HCT116 (cell line): ENCODE measurements at regions not wholly inside any gene's neighbourhood (a gene's known extent, or its start where the extent isn't known, plus 50 kb on each side); places are given as distances from the start of the nearest gene placed in this dataset.
"Not testable (repeated sequence)": the region's sequence is repeated elsewhere in the genome, so short reads cannot be mapped to it uniquely, and the experiment has no call there.

Source experiments
- ATAC-seq: fragments of 200-7000 bp; cut with Tn5 transposase; 2 replicates; pipeline ENCODE4 v1.9.1; 2020; ENCODE audit warnings: mild to moderate bottlenecking, moderate library complexity
- BruUV-seq: library from RNA; stranded (reverse); fragments of 400-500 nt; replicated peaks from 2 replicates; lab custom pipeline; 2021; lab: Mats Ljungman, UMichigan
- CTCF ChIA-PET: fragments of 300-600 bp; sonication (Branson Sonifier 250); formaldehyde crosslinking; loops from one replicate; lab custom pipeline; 2021; ENCODE audit warnings: antibody characterized with exemption; lab: Charles Lee
- POLR2A ChIA-PET: fragments of 300-600, 350-600 bp; sonication (Branson Sonifier 250); formaldehyde crosslinking; loops from one replicate; lab custom pipeline; 2021; ENCODE audit warnings: antibody characterized with exemption; lab: Charles Lee
- RAD21 ChIA-PET, 2 experiments: fragments of 300-600 bp; sonication (Branson Sonifier 250); formaldehyde crosslinking; loops; one replicate each; lab custom pipeline; 2023; ENCODE audit warnings: low total read pairs in 2 of 2; ENCODE audit not compliant: uncharacterized antibody in 2 of 2, unreplicated experiment in 2 of 2, low non-redundant PET in 1 of 2; lab: Charles Lee
- DNase-seq: peaks from one replicate; pipeline ENCODE4 v3.0.0-alpha.2; 2010; ENCODE audit warnings: low read depth, low spot score
- H2AFZ ChIP-seq: fragments of 200-600 bp; shearing (Covaris generic), sonication (generic); 2 replicates; pipeline ENCODE4 v1.6.1; 2017; ENCODE audit warnings: low read depth, mixed run types, mixed read lengths, antibody characterized with exemption, low read length; ENCODE audit not compliant: poor library complexity, severe bottlenecking
- H3K27ac ChIP-seq: 2 replicates; pipeline ENCODE4 v1.5.1; 2012; ENCODE audit warnings: low read depth, low read length
- H3K27me3 ChIP-seq: fragments of 200-600 bp; sonication (generic); 2 replicates; pipeline ENCODE4 v1.6.1; 2016; ENCODE audit warnings: mixed run types, low read length, mixed read lengths; ENCODE audit not compliant: insufficient read depth
- H3K36me3 ChIP-seq, 2 experiments: fragments of 200-500 bp in 1 of 2; fragments of 200-600 bp in 1 of 2; sonication (Bioruptor generic) in 1 of 2; sonication (generic) in 1 of 2; 2 replicates each; pipeline versions ENCODE4 v1.5.1 to v1.6.1; 2014 to 2016; ENCODE audit warnings: low read length in 2 of 2, inconsistent platforms in 1 of 2, mixed read lengths in 1 of 2, mixed run types in 1 of 2; ENCODE audit not compliant: insufficient read depth in 2 of 2, control insufficient read depth in 1 of 2
- H3K4me1 ChIP-seq, 2 experiments: fragments of 200-600 bp in 1 of 2; sonication (generic) in 1 of 2; 2 replicates each; pipeline versions ENCODE4 v1.5.1 to v1.6.1; 2012 to 2017; ENCODE audit warnings: low read length in 2 of 2, inconsistent platforms in 1 of 2, mild to moderate bottlenecking in 1 of 2, mixed read lengths in 1 of 2, mixed run types in 1 of 2, moderate library complexity in 1 of 2; ENCODE audit not compliant: insufficient read depth in 2 of 2, control insufficient read depth in 1 of 2
- H3K4me2 ChIP-seq: fragments of 200-600 bp; sonication (generic); 2 replicates; pipeline ENCODE4 v1.6.1; 2017; ENCODE audit warnings: mixed run types, low read length, mixed read lengths
- H3K4me3 ChIP-seq, 2 experiments: fragments of 200-600 bp in 1 of 2; sonication (generic) in 1 of 2; replicated peaks in 1 of 2; 2 replicates each; pipeline ENCODE4 v1.5.1; 2011 to 2016; ENCODE audit warnings: low read length in 2 of 2, control low read depth in 1 of 2, low read depth in 1 of 2, mild to moderate bottlenecking in 1 of 2, mixed read lengths in 1 of 2, mixed run types in 1 of 2
- H3K79me2 ChIP-seq: fragments of 200-600 bp; sonication (generic); 2 replicates; pipeline ENCODE4 v1.6.1; 2017; ENCODE audit warnings: mild to moderate bottlenecking, mixed run types, low read length, moderate library complexity, mixed read lengths; ENCODE audit not compliant: insufficient read depth
- H3K9ac ChIP-seq: fragments of 200-600 bp; sonication (generic); 2 replicates; pipeline ENCODE4 v1.6.1; 2016; ENCODE audit warnings: low read length, mixed read lengths
- H3K9me2 ChIP-seq: fragments of 200-600 bp; sonication (generic), shearing (Covaris generic); 2 replicates; pipeline ENCODE4 v1.6.1; 2017; ENCODE audit warnings: mixed run types, mild to moderate bottlenecking, moderate library complexity; ENCODE audit not compliant: insufficient read depth
- H3K9me3 ChIP-seq, 2 experiments: fragments of 200-500 bp in 1 of 2; fragments of 200-600 bp in 1 of 2; sonication (Bioruptor generic) in 1 of 2; sonication (generic) in 1 of 2; 2 replicates each; pipeline ENCODE4 v1.6.1; 2014 to 2017; ENCODE audit warnings: low read length in 2 of 2, mixed read lengths in 2 of 2, inconsistent platforms in 1 of 2, low read depth in 1 of 2, mild to moderate bottlenecking in 1 of 2, mixed run types in 1 of 2, moderate library complexity in 1 of 2; ENCODE audit not compliant: control insufficient read depth in 1 of 2, insufficient read depth in 1 of 2
- H4K20me1 ChIP-seq: fragments of 200-600 bp; sonication (generic), shearing (Covaris generic); 2 replicates; pipeline ENCODE4 v1.6.1; 2017; ENCODE audit warnings: mixed run types, mild to moderate bottlenecking, moderate library complexity; ENCODE audit not compliant: insufficient read depth
- CBX3 ChIP-seq: IDR thresholded peaks from 2 replicates; pipeline ENCODE4 v1.6.1; 2012; ENCODE audit warnings: low read depth
- CEBPB ChIP-seq: IDR thresholded peaks from 2 replicates; pipeline ENCODE4 v1.6.1; 2012; ENCODE audit warnings: low read depth
- ELF1 ChIP-seq: IDR thresholded peaks from 2 replicates; pipeline ENCODE4 v1.6.1; 2012; ENCODE audit warnings: low read depth, borderline replicate concordance
- EZH2phosphoT487 ChIP-seq: fragments of 200-600 bp; IDR thresholded peaks from 2 replicates; pipeline ENCODE4 v1.6.1; 2018; ENCODE audit warnings: antibody characterized with exemption, borderline replicate concordance
- FOSL1 ChIP-seq: IDR thresholded peaks from 2 replicates; pipeline ENCODE4 v1.6.1; 2012; ENCODE audit warnings: low read depth
- RAD21 ChIP-seq: IDR thresholded peaks from 2 replicates; pipeline ENCODE4 v1.6.1; 2012; ENCODE audit warnings: low read depth, mild to moderate bottlenecking
- SIN3A ChIP-seq: IDR thresholded peaks from 2 replicates; pipeline ENCODE4 v1.6.1; 2012; ENCODE audit warnings: low read depth
- SRF ChIP-seq: IDR thresholded peaks from 2 replicates; pipeline ENCODE4 v1.6.1; 2012; ENCODE audit warnings: low read depth
- TCF7L2 ChIP-seq: IDR thresholded peaks from 2 replicates; pipeline ENCODE4 v1.7.0; 2011; ENCODE audit warnings: borderline replicate concordance, inconsistent platforms; ENCODE audit not compliant: insufficient read depth, insufficient read length; ENCODE audit errors: extremely low read depth
- intact Hi-C: fragments of 100-400 bp; cut with micrococcal nuclease; formaldehyde crosslinking; loops from 2 replicates; pipeline ENCODE4 v1.10.0; 2022
- TF ChIP-seq, protein P1 (sequence below): IDR thresholded peaks from 2 replicates; pipeline ENCODE4 v1.6.1; 2011; ENCODE audit warnings: mild to moderate bottlenecking, low read length, moderate library complexity; ENCODE audit not compliant: insufficient replicate concordance; ENCODE audit errors: extremely low read depth
- TF ChIP-seq, protein P2 (sequence below): IDR thresholded peaks from 2 replicates; pipeline ENCODE4 v1.6.1; 2012

DNA sequence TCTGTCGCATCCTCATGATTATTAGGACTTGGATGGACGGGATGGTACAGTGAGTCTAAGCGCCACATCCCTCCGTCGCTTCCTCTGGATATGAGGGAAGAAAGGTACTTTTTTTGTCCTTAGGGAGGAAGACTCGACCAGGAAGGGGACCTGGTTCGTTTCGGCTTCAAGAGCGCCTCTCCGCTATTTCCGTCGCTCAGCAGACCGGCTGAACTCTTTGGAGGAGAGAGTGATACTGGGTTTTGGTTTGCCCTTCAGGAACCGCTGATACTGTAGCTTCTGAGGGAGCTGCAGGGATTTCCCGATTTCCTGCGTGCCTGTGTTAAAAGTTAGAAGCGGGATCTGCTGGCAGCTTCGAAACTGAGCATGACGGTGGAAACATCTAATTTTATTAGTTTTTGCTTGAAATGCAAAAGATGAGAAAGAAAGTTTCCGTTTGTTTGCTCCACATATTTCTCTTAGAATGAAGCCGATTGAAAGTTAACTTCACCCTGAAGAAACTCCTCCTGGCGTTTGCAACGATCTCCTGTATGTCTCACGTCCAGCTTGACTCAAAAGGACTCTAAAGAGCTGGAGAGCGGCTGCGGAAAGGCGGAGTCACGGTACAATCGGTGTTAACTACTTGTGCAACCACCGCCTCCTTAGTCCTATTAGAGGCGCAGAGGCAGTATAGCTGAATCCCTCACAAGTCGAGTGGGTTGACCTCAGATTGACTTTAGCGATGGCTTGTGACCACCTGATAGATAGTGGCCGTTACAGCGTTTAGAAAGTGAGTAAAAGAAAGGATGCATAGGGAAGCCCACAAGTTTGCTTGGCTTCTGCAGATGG is 129.4 kb downstream of the TRIM27 start (continued):
- TF ChIP-seq CBX3 (no peak), FOSL1 (no peak)

DNA sequence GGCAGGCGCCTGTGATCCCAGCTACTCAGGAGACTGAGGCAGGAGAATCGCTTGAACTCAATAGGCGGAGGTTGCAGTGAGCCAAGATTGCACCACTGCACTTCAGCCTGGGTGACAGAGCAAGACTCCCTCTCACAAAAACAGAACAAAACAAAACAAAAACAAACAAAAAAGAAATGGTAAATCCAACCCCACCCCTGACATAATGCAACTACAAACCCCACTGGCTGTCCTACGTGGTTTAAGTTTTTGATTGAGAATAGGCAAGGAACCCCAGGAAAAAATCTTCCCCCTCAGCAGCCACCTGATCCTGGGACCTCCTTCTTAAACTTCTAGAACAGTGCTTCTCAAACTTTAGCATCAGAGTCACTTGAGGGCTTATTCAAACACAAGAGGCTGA is 123.1 kb downstream of the TRIM27 start:
- POLR2A ChIA-PET, H3K36me3 ChIP-seq, RAD21 ChIA-PET, intact Hi-C loops, H3K9ac ChIP-seq, H3K27ac ChIP-seq, H3K9me2 ChIP-seq, ATAC-seq, H4K20me1 ChIP-seq, H3K9me3 ChIP-seq, H3K79me2 ChIP-seq, H3K4me3 ChIP-seq, H3K27me3 ChIP-seq, H2AFZ ChIP-seq, DNase-seq, CTCF ChIA-PET, H3K4me2 ChIP-seq, BruUV-seq: not testable (repeated sequence)
- H3K4me1 ChIP-seq, result peaks cover 17 to 26% of the 10 kb centered on the region in 2 experiments

DNA sequence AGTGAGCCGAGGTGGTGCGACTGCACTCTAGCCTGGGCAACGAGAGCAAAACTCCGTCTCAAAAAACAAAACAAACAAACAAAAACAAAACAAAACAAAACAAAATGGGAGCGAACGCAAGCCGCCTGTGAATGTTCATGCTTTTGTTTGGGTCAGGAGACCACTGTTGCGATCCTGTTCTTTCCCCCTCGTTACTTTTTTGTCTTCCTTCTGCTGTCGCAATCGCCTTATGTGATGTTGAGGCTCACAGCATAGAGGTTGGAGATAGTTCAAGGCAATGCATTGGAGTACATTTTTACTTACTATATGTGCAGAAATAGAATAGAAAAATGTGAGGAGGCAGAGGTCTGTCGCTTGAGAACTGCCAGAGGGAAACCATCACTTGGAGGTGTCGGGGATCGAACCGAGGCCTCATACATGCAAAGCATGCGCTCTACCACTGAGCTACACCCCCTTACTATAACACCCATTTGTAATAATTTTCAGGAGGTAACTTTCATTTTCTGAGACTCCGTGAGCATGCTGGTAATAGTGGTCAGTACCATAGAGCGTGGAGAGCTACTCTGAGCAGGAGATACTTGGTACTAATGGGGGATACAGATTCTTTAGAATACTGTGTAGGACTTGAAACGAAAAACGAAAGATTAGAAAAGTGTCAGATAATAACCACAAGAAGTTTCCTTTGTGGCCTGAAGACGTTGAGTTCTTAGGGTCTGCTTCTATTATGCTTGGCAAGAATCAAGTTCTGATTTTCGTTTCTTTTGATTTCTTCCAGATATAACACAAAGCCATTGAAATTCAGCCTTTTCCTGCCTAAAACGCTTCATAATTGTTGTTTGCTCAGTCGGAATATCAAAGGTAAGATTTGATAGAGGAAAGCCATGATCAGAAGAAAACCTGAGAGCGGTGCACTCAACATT is 121.1 kb downstream of the TRIM27 start:
- ChIA-PET POLR2A (no interaction called here), RAD21 (no interaction called here), CTCF (no interaction called here)
- no peaks in the 10 kb centered on the region for H4K20me1 ChIP-seq
- H3K9ac ChIP-seq, result no peak overlapping the region
- no peaks in the 10 kb centered on the region for H3K9me3 ChIP-seq
- H3K79me2 ChIP-seq, result no peaks in the 10 kb centered on the region
- DNase-seq (peak; percentile 58), ATAC-seq (peak; percentile 91)
- no peaks in the 10 kb centered on the region for H3K9me2 ChIP-seq
- peaks cover 4 to 9% of the 10 kb centered on the region in 2 experiments for H3K4me1 ChIP-seq
- intact Hi-C loops, result no loop called here
- no peaks in the 10 kb centered on the region for H3K36me3 ChIP-seq
- no peak overlapping the region for H3K27ac ChIP-seq
- no peaks in the 10 kb centered on the region for H3K27me3 ChIP-seq
- H2AFZ ChIP-seq, result peak overlapping the region; percentile 85
- H3K4me3 ChIP-seq, result peak overlapping the region in 1 of 2 experiments; percentile 30; a peak in 2 of 4 replicates
- no TSS peak for BruUV-seq
- peak overlapping the region; percentile 53 for H3K4me2 ChIP-seq
- TF ChIP-seq ELF1, result no peak
- no peak for TF ChIP-seq EZH2phosphoT487
- TF ChIP-seq SIN3A, result no peak
- TF ChIP-seq FOSL1, result no peak
- TF ChIP-seq, protein P1, sequence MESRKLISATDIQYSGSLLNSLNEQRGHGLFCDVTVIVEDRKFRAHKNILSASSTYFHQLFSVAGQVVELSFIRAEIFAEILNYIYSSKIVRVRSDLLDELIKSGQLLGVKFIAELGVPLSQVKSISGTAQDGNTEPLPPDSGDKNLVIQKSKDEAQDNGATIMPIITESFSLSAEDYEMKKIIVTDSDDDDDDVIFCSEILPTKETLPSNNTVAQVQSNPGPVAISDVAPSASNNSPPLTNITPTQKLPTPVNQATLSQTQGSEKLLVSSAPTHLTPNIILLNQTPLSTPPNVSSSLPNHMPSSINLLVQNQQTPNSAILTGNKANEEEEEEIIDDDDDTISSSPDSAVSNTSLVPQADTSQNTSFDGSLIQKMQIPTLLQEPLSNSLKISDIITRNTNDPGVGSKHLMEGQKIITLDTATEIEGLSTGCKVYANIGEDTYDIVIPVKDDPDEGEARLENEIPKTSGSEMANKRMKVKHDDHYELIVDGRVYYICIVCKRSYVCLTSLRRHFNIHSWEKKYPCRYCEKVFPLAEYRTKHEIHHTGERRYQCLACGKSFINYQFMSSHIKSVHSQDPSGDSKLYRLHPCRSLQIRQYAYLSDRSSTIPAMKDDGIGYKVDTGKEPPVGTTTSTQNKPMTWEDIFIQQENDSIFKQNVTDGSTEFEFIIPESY, result no peak
- no peak for TF ChIP-seq RAD21
- TF ChIP-seq SRF, result no peak
- TF ChIP-seq CEBPB, result no peak; the same call in 1 of the 2 replicates
- TF ChIP-seq TCF7L2, result no peak
- TF ChIP-seq, protein P2, sequence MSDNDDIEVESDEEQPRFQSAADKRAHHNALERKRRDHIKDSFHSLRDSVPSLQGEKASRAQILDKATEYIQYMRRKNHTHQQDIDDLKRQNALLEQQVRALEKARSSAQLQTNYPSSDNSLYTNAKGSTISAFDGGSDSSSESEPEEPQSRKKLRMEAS, result peak; percentile 71
